ENCODE measurements at regions not wholly inside any gene's neighbourhood (a gene's known extent, or its start where the extent isn't known, plus 50 kb on each side); places are given as distances from the start of the nearest gene placed in this dataset.

GRCh38 chrY:21227849-21228248 lies 283.3 kb upstream of the RBMY1B start:
- TF ChIP-seq CTCF (IDR thresholded peaks at IDR 0.05) (no peak), ZFX (IDR thresholded peaks at IDR 0.05; ENCODE audit: borderline replicate concordance) (no peak)

All from 22Rv1 (cell line).